Neural cell (in vitro differentiated cells): ENCODE measurements at regions not wholly inside any gene's neighbourhood (a gene's known extent, or its start where the extent isn't known, plus 50 kb on each side); places are given as distances from the start of the nearest gene placed in this dataset.

Source experiments
- CTCF ChIP-seq: fragments of 450-650 bp; IDR thresholded peaks from 2 replicates; pipeline ENCODE4 v1.5.1; 2014; ENCODE audit warnings: antibody characterized with exemption, mild to moderate bottlenecking, moderate library complexity; ENCODE audit not compliant: poor library complexity, severe bottlenecking
- EZH2 ChIP-seq: fragments of 200-600, 300-800 bp; shearing (Covaris generic), sonication (generic); IDR thresholded peaks from 2 replicates; pipeline ENCODE4 v1.6.1; 2014; ENCODE audit warnings: antibody characterized with exemption, low read length, borderline replicate concordance, mild to moderate bottlenecking; ENCODE audit not compliant: insufficient read depth, poor library complexity, severe bottlenecking
- RAD21 ChIP-seq: fragments of 450-650 bp; conservative IDR thresholded peaks from 2 replicates; pipeline ENCODE4 v1.6.1; 2014; ENCODE audit warnings: antibody characterized with exemption, mild to moderate bottlenecking, moderate library complexity

GRCh38 chr2:129681788-129682187 lies 297.7 kb upstream of the RAB6C start:
- TF ChIP-seq CTCF = no peak
- no peak for TF ChIP-seq EZH2
- TF ChIP-seq RAD21 = no peak
